OCI-LY3 (cell line): ENCODE measurements at regions not wholly inside any gene's neighbourhood (a gene's known extent, or its start where the extent isn't known, plus 50 kb on each side); places are given as distances from the start of the nearest gene placed in this dataset.

ENCODE experiments used
- H2AFZ ChIP-seq: fragments of 200-600, 300-600 bp; shearing (Covaris generic); 2 replicates; pipeline ENCODE4 v1.6.0; 2014; ENCODE audit warnings: antibody characterized with exemption, low read depth, low read length
- H3K27ac ChIP-seq: fragments of 200-600, 300-600 bp; sonication (generic); 2 replicates; pipeline ENCODE4 v1.5.1; 2014; ENCODE audit warnings: mild to moderate bottlenecking, low read length, moderate library complexity, mixed read lengths
- H3K27me3 ChIP-seq: fragments of 200-600, 300-600 bp; sonication (generic); 2 replicates; pipeline ENCODE4 v1.6.1; 2014; ENCODE audit warnings: low read depth, low read length, mixed read lengths
- H3K36me3 ChIP-seq: fragments of 200-600, 300-600 bp; sonication (generic); replicated peaks from 2 replicates; pipeline ENCODE3; 2014; ENCODE audit warnings: low read depth, low read length, mixed read lengths
- H3K4me1 ChIP-seq: fragments of 300-600, 200-600 bp; sonication (generic); 2 replicates; pipeline ENCODE4 v1.6.1; 2014; ENCODE audit warnings: low read length, mixed read lengths
- H3K4me2 ChIP-seq: fragments of 200-600, 300-600 bp; sonication (generic); 2 replicates; pipeline ENCODE4 v1.6.1; 2014; ENCODE audit warnings: low read length, mixed read lengths
- H3K4me3 ChIP-seq: fragments of 300-600, 200-600 bp; sonication (generic); 2 replicates; pipeline ENCODE4 v1.5.1; 2014; ENCODE audit warnings: antibody characterized with exemption, mild to moderate bottlenecking, low read length, moderate library complexity
- H3K79me2 ChIP-seq: fragments of 300-600, 200-600 bp; shearing (Covaris generic); 2 replicates; pipeline ENCODE4 v1.6.1; 2014; ENCODE audit warnings: mild to moderate bottlenecking, low read length, mixed read lengths
- H3K9ac ChIP-seq: fragments of 300-600, 200-600 bp; shearing (Covaris generic); 2 replicates; pipeline ENCODE4 v1.6.0; 2014; ENCODE audit warnings: mild to moderate bottlenecking, low read length, moderate library complexity
- H3K9me3 ChIP-seq: fragments of 200-600, 300-600 bp; shearing (Covaris generic); 2 replicates; pipeline ENCODE4 v1.6.1; 2014; ENCODE audit warnings: low read length, mixed read lengths; ENCODE audit not compliant: insufficient read depth
- H4K20me1 ChIP-seq: fragments of 200-600, 300-600 bp; sonication (generic); 2 replicates; pipeline ENCODE4 v1.6.1; 2016; ENCODE audit warnings: low read length, mixed read lengths; ENCODE audit not compliant: insufficient read depth
- CTCF ChIP-seq: fragments of 200-600, 300-600 bp; sonication (generic); IDR thresholded peaks from 2 replicates; pipeline ENCODE4 v1.5.1; 2014; ENCODE audit warnings: antibody characterized with exemption, low read length, low read depth
- EZH2phosphoT487 ChIP-seq: fragments of 200-600 bp; shearing (Covaris generic); IDR thresholded peaks from 2 replicates; pipeline ENCODE4 v1.6.1; 2018; ENCODE audit warnings: antibody characterized with exemption, mixed run types, low read depth

GRCh38 chr14:104252256-104253215 is 114.1 kb downstream of the KIF26A start:
- Histone ChIP-seq H3K9me3 (no peaks in the 10 kb centered on the region), H3K9ac (no peak overlapping the region), H3K79me2 (no peaks in the 10 kb centered on the region), H3K36me3 (no peaks in the 10 kb centered on the region), H3K4me2 (no peak overlapping the region), H4K20me1 (no peaks in the 10 kb centered on the region), H3K27me3 (no peaks in the 10 kb centered on the region), H2AFZ (no peak overlapping the region), H3K27ac (no peak overlapping the region), H3K4me3 (no peak overlapping the region), H3K4me1 (no peaks in the 10 kb centered on the region)
- no peak for TF ChIP-seq CTCF
- TF ChIP-seq EZH2phosphoT487 = no peak

GRCh38 chr14:104253223-104253822 is 114.9 kb downstream of the KIF26A start:
- TF ChIP-seq EZH2phosphoT487 = no peak
- H3K79me2 ChIP-seq = no peaks in the 10 kb centered on the region
- H3K9me3 ChIP-seq = no peaks in the 10 kb centered on the region
- H3K27me3 ChIP-seq = no peaks in the 10 kb centered on the region
- no peaks in the 10 kb centered on the region for H3K36me3 ChIP-seq
- H2AFZ ChIP-seq = no peak overlapping the region
- no peak overlapping the region for H3K9ac ChIP-seq
- H3K27ac ChIP-seq = no peak overlapping the region
- H3K4me3 ChIP-seq = no peak overlapping the region
- H3K4me1 ChIP-seq = no peaks in the 10 kb centered on the region
- H3K4me2 ChIP-seq = no peak overlapping the region
- H4K20me1 ChIP-seq = no peaks in the 10 kb centered on the region

GRCh38 chr14:104253901-104254353 is 115.5 kb downstream of the KIF26A start:
- no peak for TF ChIP-seq EZH2phosphoT487
- no peak for TF ChIP-seq CTCF
- Histone ChIP-seq H3K4me1 (no peaks in the 10 kb centered on the region), H3K36me3 (no peaks in the 10 kb centered on the region), H3K27ac (no peak overlapping the region), H3K9me3 (no peaks in the 10 kb centered on the region), H3K4me2 (no peak overlapping the region), H3K4me3 (no peak overlapping the region), H2AFZ (no peak overlapping the region), H4K20me1 (no peaks in the 10 kb centered on the region), H3K79me2 (no peaks in the 10 kb centered on the region), H3K27me3 (no peaks in the 10 kb centered on the region), H3K9ac (no peak overlapping the region)

- H3K79me2 ChIP-seq = no peaks in the 10 kb centered on the region
- H3K4me1 ChIP-seq = no peaks in the 10 kb centered on the region
- H3K9ac ChIP-seq = no peak overlapping the region
- no peaks in the 10 kb centered on the region for H4K20me1 ChIP-seq
- no peak overlapping the region for H3K4me3 ChIP-seq
- H3K9me3 ChIP-seq = no peaks in the 10 kb centered on the region
- no peaks in the 10 kb centered on the region for H3K27me3 ChIP-seq
- no peak overlapping the region for H2AFZ ChIP-seq
- H3K4me2 ChIP-seq = no peak overlapping the region
- no peaks in the 10 kb centered on the region for H3K36me3 ChIP-seq
- H3K27ac ChIP-seq = no peak overlapping the region
- TF ChIP-seq CTCF (no peak), EZH2phosphoT487 (no peak)
Observed at GRCh38 chr14:104254735-104255400, 116.5 kb downstream of the KIF26A start.
